Immature natural killer cell (primary cell): ENCODE measurements at regions not wholly inside any gene's neighbourhood (a gene's known extent, or its start where the extent isn't known, plus 50 kb on each side); places are given as distances from the start of the nearest gene placed in this dataset.

Source experiments
- DNase-seq, 3 donors: peaks; one replicate each; pipeline ENCODE4 v3.0.0; 2022; ENCODE audit warnings: mixed read lengths in 1 of 3
- H3K27ac Mint-ChIP-seq, 6 donors: one replicate each; pipeline ENCODE4 v1.8.0; 2020; ENCODE audit warnings: mixed read lengths in 6 of 6, mild to moderate bottlenecking in 5 of 6, inconsistent platforms in 4 of 6, moderate library complexity in 3 of 6
- H3K27me3 Mint-ChIP-seq, 3 donors: one replicate each; pipeline ENCODE4 v1.8.0; 2020 to 2021; ENCODE audit warnings: low read depth in 3 of 3, mild to moderate bottlenecking in 3 of 3, mixed read lengths in 3 of 3, moderate library complexity in 3 of 3, inconsistent platforms in 1 of 3
- H3K36me3 Mint-ChIP-seq, 3 donors: one replicate each; pipeline ENCODE4 v1.8.0; 2020; ENCODE audit warnings: mixed read lengths in 3 of 3, inconsistent platforms in 2 of 3, mild to moderate bottlenecking in 2 of 3
- H3K4me1 Mint-ChIP-seq, 2 donors: one replicate each; pipeline ENCODE4 v1.8.0; 2020; ENCODE audit warnings: inconsistent platforms in 2 of 2, mild to moderate bottlenecking in 2 of 2, mixed read lengths in 2 of 2, moderate library complexity in 1 of 2
- H3K4me3 Mint-ChIP-seq, 5 donors: one replicate each; pipeline ENCODE4 v1.8.0; 2020; ENCODE audit warnings: mild to moderate bottlenecking in 5 of 5, mixed read lengths in 5 of 5, inconsistent platforms in 3 of 5, moderate library complexity in 3 of 5
- H3K9me3 Mint-ChIP-seq, 6 donors: one replicate each; pipeline ENCODE4 v1.8.0; 2020; ENCODE audit warnings: mild to moderate bottlenecking in 6 of 6, mixed read lengths in 6 of 6, inconsistent platforms in 4 of 6, moderate library complexity in 3 of 6

- peaks cover 0 to 10% (median 0%) of the 10 kb centered on the region in 3 donors for H3K36me3 Mint-ChIP-seq
- no peaks in the 10 kb centered on the region for H3K4me1 Mint-ChIP-seq
- H3K27ac Mint-ChIP-seq, result no peak overlapping the region
- H3K27me3 Mint-ChIP-seq, result peaks cover under 1 to 3% (median 2%) of the 10 kb centered on the region in 3 donors
- H3K4me3 Mint-ChIP-seq, result no peak overlapping the region
- no peaks in the 10 kb centered on the region for H3K9me3 Mint-ChIP-seq
- DNase-seq, result no peak
Observed at GRCh38 chr9:86734771-86735170, 212.5 kb downstream of the GAS1 start.

DNA sequence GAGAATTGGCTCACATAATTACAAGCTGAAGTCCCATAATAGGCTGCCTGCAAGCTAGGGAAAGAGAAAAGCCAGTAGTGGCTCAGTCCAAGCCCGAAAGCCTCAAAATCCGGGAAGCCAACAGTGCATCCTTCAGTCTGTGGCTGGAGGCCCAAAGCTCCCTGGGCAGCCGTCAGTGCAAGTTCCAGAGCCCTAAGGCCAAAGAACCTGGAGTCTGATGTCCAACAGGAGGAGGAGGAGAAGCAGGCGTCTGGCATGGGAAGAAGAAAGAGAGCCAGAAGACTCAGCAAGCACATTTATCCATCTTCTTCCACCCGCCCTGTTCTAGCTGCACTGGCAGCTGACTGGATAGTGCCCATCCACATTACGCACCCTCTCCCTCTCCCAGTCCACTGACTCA, 213.4 kb downstream of the GAS1 start:
- Mint-ChIP-seq H3K4me3 (no peak overlapping the region), H3K27ac (no peak overlapping the region), H3K27me3 (peaks cover 0 to 3% (median 2%) of the 10 kb centered on the region in 3 donors), H3K4me1 (no peaks in the 10 kb centered on the region), H3K9me3 (no peaks in the 10 kb centered on the region), H3K36me3 (peaks cover 0 to 10% (median 0%) of the 10 kb centered on the region in 3 donors)
- DNase-seq, result no peak

GRCh38 chr9:86732514-86733171, 214.7 kb downstream of the GAS1 start:
- Mint-ChIP-seq H3K9me3 (no peaks in the 10 kb centered on the region), H3K27ac (no peak overlapping the region), H3K27me3 (peaks cover 0 to 7% (median 2%) of the 10 kb centered on the region in 3 donors), H3K36me3 (peaks cover 0 to 3% (median 0%) of the 10 kb centered on the region in 3 donors), H3K4me3 (no peak overlapping the region), H3K4me1 (no peaks in the 10 kb centered on the region)
- DNase-seq, result no peak

GRCh38 chr9:86731511-86732063, 215.7 kb downstream of the GAS1 start:
- H3K27ac Mint-ChIP-seq, result no peak overlapping the region
- H3K4me3 Mint-ChIP-seq, result no peak overlapping the region
- peaks cover 0 to 3% (median 0%) of the 10 kb centered on the region in 3 donors for H3K36me3 Mint-ChIP-seq
- no peaks in the 10 kb centered on the region for H3K9me3 Mint-ChIP-seq
- DNase-seq, result no peak
- peaks cover 2 to 6% (median 3%) of the 10 kb centered on the region in 3 donors for H3K27me3 Mint-ChIP-seq
- H3K4me1 Mint-ChIP-seq, result no peaks in the 10 kb centered on the region

DNA sequence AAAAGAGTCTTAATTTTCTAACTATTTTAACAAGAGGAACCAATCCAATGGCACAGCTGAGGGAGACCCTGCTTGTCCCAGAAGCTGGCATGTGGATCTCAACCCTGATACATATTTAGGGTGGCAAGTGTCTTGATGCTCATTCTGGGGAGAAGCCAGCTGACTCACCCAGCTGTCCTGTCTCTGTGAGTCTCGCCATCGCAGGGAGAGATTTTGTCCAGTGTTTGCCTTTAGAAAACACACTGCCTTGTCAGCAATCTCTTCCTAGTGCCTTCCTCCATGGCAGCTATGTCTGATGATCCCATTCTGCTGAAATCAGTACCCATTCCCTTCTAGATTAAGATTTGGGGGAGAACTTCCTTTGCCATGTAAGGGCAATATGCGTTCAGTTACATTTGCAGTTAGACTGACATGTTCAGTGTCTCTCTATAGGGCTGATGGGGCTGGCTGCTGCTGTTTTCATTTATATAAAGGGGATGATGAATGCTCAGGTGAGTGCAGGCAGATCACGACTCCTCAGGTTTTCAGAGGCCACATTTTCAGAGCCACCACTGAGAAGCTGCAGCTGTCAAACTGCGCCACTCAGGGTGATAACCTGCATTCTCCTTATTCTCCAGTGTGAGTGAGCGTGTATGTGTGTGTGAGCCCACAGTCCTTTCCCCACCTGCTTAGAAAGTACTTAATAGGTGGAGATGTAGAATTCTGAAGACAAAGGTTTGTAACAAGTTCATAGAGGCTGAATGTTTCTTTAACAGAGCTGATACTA, 217.0 kb downstream of the GAS1 start:
- no peak overlapping the region for H3K27ac Mint-ChIP-seq
- no peaks in the 10 kb centered on the region for H3K4me1 Mint-ChIP-seq
- no peak for DNase-seq
- H3K4me3 Mint-ChIP-seq, result no peak overlapping the region
- no peaks in the 10 kb centered on the region for H3K9me3 Mint-ChIP-seq
- peaks cover 0 to 3% (median 0%) of the 10 kb centered on the region in 3 donors for H3K36me3 Mint-ChIP-seq
- peaks cover 2 to 6% (median 3%) of the 10 kb centered on the region in 3 donors for H3K27me3 Mint-ChIP-seq

GRCh38 chr9:86724529-86724928, 222.8 kb downstream of the GAS1 start:
- DNase-seq, result no peak
- H3K4me3 Mint-ChIP-seq, result no peak overlapping the region
- peaks cover 27 to 28% of the 10 kb centered on the region in 2 donors for H3K4me1 Mint-ChIP-seq
- peaks cover 0 to 4% (median 0%) of the 10 kb centered on the region in 3 donors for H3K36me3 Mint-ChIP-seq
- no peak overlapping the region for H3K27ac Mint-ChIP-seq
- no peaks in the 10 kb centered on the region for H3K9me3 Mint-ChIP-seq
- peaks cover 2 to 11% (median 7%) of the 10 kb centered on the region in 3 donors for H3K27me3 Mint-ChIP-seq

DNA sequence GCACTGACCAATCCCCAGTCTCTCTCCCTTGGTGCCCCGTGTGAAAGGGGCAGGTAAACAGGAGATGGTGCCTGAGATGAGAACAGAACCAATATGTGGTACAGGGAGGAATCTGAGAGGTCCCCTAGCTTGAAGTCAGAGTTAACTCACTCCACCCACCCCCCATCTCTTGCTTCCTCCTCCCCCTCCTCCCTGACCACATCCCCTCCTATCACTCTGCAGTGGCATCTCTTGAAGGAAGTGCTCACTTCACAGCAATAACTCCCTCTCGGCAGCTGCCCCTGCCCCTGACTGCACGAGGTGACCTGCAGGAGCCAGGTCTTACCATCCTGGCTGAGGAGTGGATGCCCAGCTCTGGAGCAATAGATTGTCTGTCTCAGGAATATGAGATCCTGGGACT, 224.0 kb downstream of the GAS1 start:
- DNase-seq, result peak; percentile 20 to 38 (median 21)
- peaks cover 3 to 7% (median 7%) of the 10 kb centered on the region in 3 donors for H3K27me3 Mint-ChIP-seq
- H3K4me3 Mint-ChIP-seq, result peak overlapping the region; percentile 43 to 74 (median 63)
- H3K27ac Mint-ChIP-seq, result peak overlapping the region; percentile 22 to 92 (median 48)
- peaks cover 27 to 28% of the 10 kb centered on the region in 2 donors for H3K4me1 Mint-ChIP-seq
- H3K9me3 Mint-ChIP-seq, result no peaks in the 10 kb centered on the region
- H3K36me3 Mint-ChIP-seq, result peaks cover 0 to 4% (median 0%) of the 10 kb centered on the region in 3 donors

GRCh38 chr9:86722706-86723075, 224.6 kb downstream of the GAS1 start:
- Mint-ChIP-seq H3K27ac (peak overlapping the region in 1 of 6 donors; percentile 38), H3K9me3 (no peaks in the 10 kb centered on the region), H3K4me1 (peaks cover 27 to 28% of the 10 kb centered on the region in 2 donors), H3K36me3 (peaks cover 0 to 4% (median 0%) of the 10 kb centered on the region in 3 donors), H3K4me3 (peak overlapping the region in 2 of 5 donors; percentile 61 to 74), H3K27me3 (peaks cover 6 to 7% (median 7%) of the 10 kb centered on the region in 3 donors)
- DNase-seq, result no peak

GRCh38 chr9:86721843-86722705, 225.2 kb downstream of the GAS1 start:
- peak overlapping the region in 1 of 6 donors; percentile 38 for H3K27ac Mint-ChIP-seq
- H3K4me3 Mint-ChIP-seq, result no peak overlapping the region
- peaks cover 4 to 6% (median 5%) of the 10 kb centered on the region in 3 donors for H3K27me3 Mint-ChIP-seq
- peaks cover 0 to 8% (median 0%) of the 10 kb centered on the region in 3 donors for H3K36me3 Mint-ChIP-seq
- peaks cover 27 to 28% of the 10 kb centered on the region in 2 donors for H3K4me1 Mint-ChIP-seq
- no peak for DNase-seq
- peaks cover 0 to 2% (median 0%) of the 10 kb centered on the region in 6 donors for H3K9me3 Mint-ChIP-seq

DNA sequence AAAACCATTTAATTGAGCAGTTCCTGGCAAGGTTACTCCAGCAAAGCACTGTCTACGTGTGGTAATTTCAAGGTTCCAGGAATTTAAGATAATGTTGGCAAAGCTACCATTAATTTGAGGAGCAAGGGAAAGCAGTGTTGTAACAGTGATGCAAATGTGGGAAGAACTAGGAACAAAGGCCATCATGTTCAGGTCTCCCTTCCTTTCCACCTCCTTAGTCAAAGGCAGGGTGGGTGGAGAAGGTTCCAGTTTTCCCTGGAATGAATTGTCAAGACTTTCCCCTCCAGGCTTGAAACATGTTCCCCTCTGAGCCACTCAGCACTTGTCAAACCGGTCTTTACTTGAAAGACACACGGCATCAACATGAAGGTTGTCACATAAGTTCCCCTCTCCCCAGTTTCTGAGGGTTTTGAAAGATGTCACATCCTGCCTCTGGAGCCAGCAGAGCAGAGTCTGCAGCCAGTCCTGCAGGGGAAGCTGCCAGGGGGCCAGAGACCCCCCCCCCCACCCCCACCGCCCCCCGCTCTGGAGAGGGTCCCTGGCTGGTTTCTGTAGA, 226.0 kb downstream of the GAS1 start:
- peak overlapping the region in 1 of 6 donors; percentile 27 for H3K27ac Mint-ChIP-seq
- no peak for DNase-seq

GRCh38 chr9:86720639-86721225, 226.6 kb downstream of the GAS1 start:
- Mint-ChIP-seq H3K4me3 (no peak overlapping the region), H3K4me1 (peaks cover 27 to 28% of the 10 kb centered on the region in 2 donors), H3K27me3 (peaks cover 4 to 12% (median 5%) of the 10 kb centered on the region in 3 donors), H3K9me3 (peaks cover 0 to 2% (median 0%) of the 10 kb centered on the region in 6 donors), H3K27ac (no peak overlapping the region), H3K36me3 (peaks cover 0 to 10% (median 0%) of the 10 kb centered on the region in 3 donors)
- no peak for DNase-seq

More for the DNA sequence above, 226.0 kb downstream of the GAS1 start:
- peaks cover 0 to 10% (median 0%) of the 10 kb centered on the region in 3 donors for H3K36me3 Mint-ChIP-seq
- H3K4me3 Mint-ChIP-seq, result no peak overlapping the region
- H3K27me3 Mint-ChIP-seq, result peaks cover 4 to 9% (median 5%) of the 10 kb centered on the region in 3 donors
- H3K4me1 Mint-ChIP-seq, result peaks cover 27 to 28% of the 10 kb centered on the region in 2 donors
- H3K9me3 Mint-ChIP-seq, result peaks cover 0 to 2% (median 0%) of the 10 kb centered on the region in 6 donors

DNA sequence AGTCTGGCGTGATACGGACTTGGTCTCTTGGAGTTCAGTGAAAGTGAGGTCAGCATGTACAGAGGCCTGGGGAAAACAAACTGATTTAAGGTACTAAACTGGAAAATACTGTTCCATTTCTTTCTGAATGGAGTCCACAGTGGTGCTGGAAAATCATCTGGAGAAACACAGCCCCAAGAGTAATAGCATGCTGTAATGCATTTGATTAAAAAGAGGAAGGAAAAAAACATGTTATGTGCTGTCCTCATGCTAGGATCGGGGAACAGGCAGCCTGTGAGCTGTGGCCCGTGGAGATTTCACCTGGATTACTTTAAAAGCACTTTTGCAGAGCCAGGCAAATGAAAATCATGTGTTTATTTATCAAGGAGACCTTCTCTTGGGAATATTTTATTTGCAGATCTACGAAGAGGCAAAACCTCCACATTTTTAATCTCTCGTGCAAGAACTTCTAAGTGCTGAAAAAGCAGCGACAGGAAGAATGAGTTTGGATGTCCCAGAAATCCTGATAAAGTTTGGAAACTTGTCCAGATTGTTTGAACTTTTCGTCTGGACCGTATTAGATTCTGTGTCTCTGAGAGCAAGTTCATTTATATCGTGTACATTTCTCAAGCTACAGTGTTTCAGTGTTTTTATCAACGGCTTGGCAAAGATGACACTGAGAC, 228.8 kb downstream of the GAS1 start:
- Mint-ChIP-seq H3K36me3 (peaks cover 0 to 10% (median 0%) of the 10 kb centered on the region in 3 donors), H3K27me3 (peaks cover 4 to 16% (median 4%) of the 10 kb centered on the region in 3 donors), H3K9me3 (peaks cover 0 to 2% (median 0%) of the 10 kb centered on the region in 6 donors), H3K4me1 (peaks cover 21% of the 10 kb centered on the region in 2 donors), H3K27ac (no peak overlapping the region), H3K4me3 (no peak overlapping the region)
- no peak for DNase-seq
